ENCODE measurements at regions not wholly inside any gene's neighbourhood (a gene's known extent, or its start where the extent isn't known, plus 50 kb on each side); places are given as distances from the start of the nearest gene placed in this dataset.

GRCh38 chr11:21775911-21776310 is 417.0 kb upstream of the ANO5 start:
- no peaks in the 10 kb centered on the region for H3K27me3 Mint-ChIP-seq (ENCODE audit: low read depth in 3 of 3)
- Histone ChIP-seq H3K27me3 (ENCODE audit: control insufficient read depth in 2 of 2, insufficient read depth in 2 of 2, low read length in 2 of 2) (no peaks in the 10 kb centered on the region), H3K4me2 (replicated peaks; ENCODE audit: extremely low read depth, low read length, poor library complexity, severe bottlenecking) (no peak overlapping the region), H3K9me3 (replicated peaks in 1 of 2; ENCODE audit: control insufficient read depth in 1 of 2, insufficient read depth in 1 of 2, low read length in 2 of 2) (peaks cover 0 to 3% of the 10 kb centered on the region in 2 donors), H3K27ac (ENCODE audit: low read depth in 1 of 2, low read length in 2 of 2) (no peak overlapping the region), H3K9ac (ENCODE audit: insufficient read depth, low read length, poor library complexity, severe bottlenecking) (no peak overlapping the region), H4K20me1 (ENCODE audit: insufficient read depth, low read length) (no peaks in the 10 kb centered on the region), H3K4me3 (replicated peaks in 1 of 3; ENCODE audit: low read depth in 2 of 3, low read length in 3 of 3) (no peak overlapping the region), H3K4me1 (ENCODE audit: control insufficient read depth in 1 of 2, insufficient read depth in 2 of 2, low read length in 2 of 2) (no peaks in the 10 kb centered on the region), H3K36me3 (replicated peaks in 1 of 2; ENCODE audit: control insufficient read depth in 1 of 2, insufficient read depth in 2 of 2, low read length in 2 of 2) (no peaks in the 10 kb centered on the region), H3K79me2 (ENCODE audit: insufficient read depth, low read length) (no peaks in the 10 kb centered on the region), H2AFZ (ENCODE audit: insufficient read depth, low read depth, low read length, poor library complexity, severe bottlenecking) (no peak overlapping the region)
- peaks cover 2 to 9% (median 3%) of the 10 kb centered on the region in 7 donors for H3K9me3 Mint-ChIP-seq
- H3K27ac Mint-ChIP-seq: no peak overlapping the region
- H3K4me1 Mint-ChIP-seq: no peaks in the 10 kb centered on the region
- intact Hi-C loops (cut with micrococcal nuclease): no loop called here
- no peak for DNase-seq
- no peak overlapping the region for H3K4me3 Mint-ChIP-seq
- no peaks in the 10 kb centered on the region for H3K36me3 Mint-ChIP-seq
- no peak for TF ChIP-seq CTCF (IDR thresholded peaks at IDR 0.05)

GRCh38 chr11:21783954-21784353 is 408.9 kb upstream of the ANO5 start:
- H3K36me3 Mint-ChIP-seq: no peaks in the 10 kb centered on the region
- Histone ChIP-seq H2AFZ (ENCODE audit: insufficient read depth, low read depth, low read length, poor library complexity, severe bottlenecking) (no peak overlapping the region), H3K4me1 (ENCODE audit: control insufficient read depth in 1 of 2, insufficient read depth in 2 of 2, low read length in 2 of 2) (no peaks in the 10 kb centered on the region), H3K79me2 (ENCODE audit: insufficient read depth, low read length) (no peaks in the 10 kb centered on the region), H3K4me2 (replicated peaks; ENCODE audit: extremely low read depth, low read length, poor library complexity, severe bottlenecking) (no peak overlapping the region), H4K20me1 (ENCODE audit: insufficient read depth, low read length) (no peaks in the 10 kb centered on the region), H3K9me3 (replicated peaks in 1 of 2; ENCODE audit: control insufficient read depth in 1 of 2, insufficient read depth in 1 of 2, low read length in 2 of 2) (peaks cover 0 to 5% of the 10 kb centered on the region in 2 donors), H3K9ac (ENCODE audit: insufficient read depth, low read length, poor library complexity, severe bottlenecking) (no peak overlapping the region), H3K27ac (ENCODE audit: low read depth in 1 of 2, low read length in 2 of 2) (no peak overlapping the region), H3K4me3 (replicated peaks in 1 of 3; ENCODE audit: low read depth in 2 of 3, low read length in 3 of 3) (no peak overlapping the region), H3K27me3 (ENCODE audit: control insufficient read depth in 2 of 2, insufficient read depth in 2 of 2, low read length in 2 of 2) (no peaks in the 10 kb centered on the region), H3K36me3 (replicated peaks in 1 of 2; ENCODE audit: control insufficient read depth in 1 of 2, insufficient read depth in 2 of 2, low read length in 2 of 2) (no peaks in the 10 kb centered on the region)
- peaks cover 0 to 6% (median 0%) of the 10 kb centered on the region in 7 donors for H3K9me3 Mint-ChIP-seq
- H3K27me3 Mint-ChIP-seq (ENCODE audit: low read depth in 3 of 3): no peaks in the 10 kb centered on the region
- no peaks in the 10 kb centered on the region for H3K4me1 Mint-ChIP-seq
- DNase-seq: no peak
- TF ChIP-seq CTCF (IDR thresholded peaks at IDR 0.05): no peak
- intact Hi-C loops (cut with micrococcal nuclease): no loop called here
- no CpG with 5 or more reads among the region's 4 CpGs for WGBS (ENCODE audit: insufficient coverage)
- H3K27ac Mint-ChIP-seq: no peak overlapping the region
- H3K4me3 Mint-ChIP-seq: no peak overlapping the region

All from CD14-positive monocyte (primary cell).